ENCODE measurements at regions not wholly inside any gene's neighbourhood (a gene's known extent, or its start where the extent isn't known, plus 50 kb on each side); places are given as distances from the start of the nearest gene placed in this dataset.

DNA sequence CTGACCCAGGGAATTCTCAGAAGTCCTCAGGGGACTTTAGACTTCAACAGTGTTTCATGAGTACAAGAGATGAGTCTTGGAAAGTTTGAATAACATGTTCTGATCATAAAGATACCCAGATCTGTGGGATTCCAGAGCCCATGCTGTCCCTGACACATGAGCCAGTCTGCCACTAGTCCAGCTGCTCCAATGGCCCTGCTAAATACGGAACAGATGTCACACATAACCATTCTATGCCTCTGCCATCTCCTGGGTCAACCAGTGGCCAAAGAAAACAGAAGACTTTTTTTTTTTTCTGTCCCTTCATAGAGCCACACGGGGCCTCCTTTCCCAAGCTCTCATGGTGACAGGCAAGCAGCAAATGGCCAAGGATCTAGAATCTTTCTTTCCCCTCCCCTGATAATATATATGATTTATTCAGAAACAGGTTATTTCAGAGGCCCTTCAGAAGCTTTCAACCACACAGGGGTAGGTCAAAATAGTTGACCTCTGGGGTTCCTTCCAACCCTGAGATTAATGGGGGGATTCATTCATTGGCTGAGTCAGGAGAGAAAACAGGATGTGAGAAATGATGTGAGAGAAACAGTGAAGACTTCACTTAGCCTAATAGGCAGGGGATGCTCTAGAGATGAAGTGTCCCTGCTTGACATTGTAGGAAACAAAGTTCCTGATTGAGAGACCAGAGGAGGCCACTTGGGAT, 367.7 kb downstream of the CDK5RAP2 start:
- Histone ChIP-seq H3K9ac (ENCODE audit: low read depth, low read length) (no peak overlapping the region), H3K36me3 (ENCODE audit: insufficient read depth, low read length) (no peaks in the 10 kb centered on the region), H3K9me3 (replicated peaks; ENCODE audit: low read length) (no peaks in the 10 kb centered on the region), H3K27me3 (ENCODE audit: control insufficient read depth, insufficient read depth, low read length) (no peaks in the 10 kb centered on the region), H3K4me1 (ENCODE audit: control insufficient read depth, insufficient read depth, low read length) (no peaks in the 10 kb centered on the region), H3K4me2 (ENCODE audit: low read length) (no peak overlapping the region), H3K4me3 (ENCODE audit: low read length) (no peak overlapping the region)

- Histone ChIP-seq H3K36me3 (ENCODE audit: insufficient read depth, low read length) (no peaks in the 10 kb centered on the region), H3K27me3 (ENCODE audit: control insufficient read depth, insufficient read depth, low read length) (no peaks in the 10 kb centered on the region), H3K9ac (ENCODE audit: low read depth, low read length) (no peak overlapping the region), H3K4me3 (ENCODE audit: low read length) (no peak overlapping the region), H3K4me2 (ENCODE audit: low read length) (no peak overlapping the region), H3K4me1 (ENCODE audit: control insufficient read depth, insufficient read depth, low read length) (no peaks in the 10 kb centered on the region), H3K9me3 (replicated peaks; ENCODE audit: low read length) (no peaks in the 10 kb centered on the region)
Measured at GRCh38 chr9:120210274-120210673, 369.7 kb downstream of the CDK5RAP2 start.

DNA sequence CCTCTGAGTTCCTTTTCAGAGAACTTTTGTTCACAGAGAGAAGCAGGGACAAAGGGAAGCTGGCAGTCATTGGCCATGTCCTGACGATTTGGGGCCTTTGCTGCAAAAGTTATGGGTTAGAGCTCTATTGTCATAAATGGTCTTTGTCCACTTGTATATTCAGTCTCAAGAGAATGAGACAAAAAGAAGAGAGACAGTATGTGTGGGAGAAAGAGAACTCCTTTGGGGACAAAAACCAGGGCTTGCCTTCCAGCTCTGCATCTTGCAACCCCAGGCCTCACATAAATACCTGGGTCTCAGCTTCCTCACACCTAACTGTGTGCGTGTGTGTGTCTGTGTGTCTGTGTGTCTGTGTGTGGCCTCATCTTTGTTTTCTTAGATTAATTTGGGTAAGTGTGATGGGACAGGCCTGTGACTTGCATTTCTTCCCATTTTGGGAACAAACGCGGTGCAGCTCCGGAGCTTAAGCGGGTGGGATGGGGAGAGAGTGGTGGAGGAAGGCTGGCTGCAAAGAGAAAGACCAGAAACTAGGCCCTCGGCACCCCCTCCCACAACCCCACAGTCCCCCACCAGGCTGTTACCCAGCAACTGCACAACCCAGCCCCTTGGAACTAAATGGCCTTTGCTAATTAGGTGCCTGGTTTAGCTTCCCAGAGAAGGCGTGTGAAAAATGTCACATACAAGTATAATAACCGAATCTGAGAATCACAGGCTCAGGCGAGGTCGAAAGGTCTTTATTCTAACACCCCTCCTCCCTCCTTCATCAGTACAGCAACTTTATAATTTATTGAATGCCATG, 376.9 kb downstream of the CDK5RAP2 start:
- H3K36me3 ChIP-seq (ENCODE audit: insufficient read depth, low read length), result no peaks in the 10 kb centered on the region
- no peak overlapping the region for H3K4me2 ChIP-seq (ENCODE audit: low read length)
- H3K27me3 ChIP-seq (ENCODE audit: control insufficient read depth, insufficient read depth, low read length), result peaks cover 2% of the 10 kb centered on the region
- H3K9me3 ChIP-seq (replicated peaks; ENCODE audit: low read length), result no peaks in the 10 kb centered on the region
- no peaks in the 10 kb centered on the region for H3K4me1 ChIP-seq (ENCODE audit: control insufficient read depth, insufficient read depth, low read length)
- H3K9ac ChIP-seq (ENCODE audit: low read depth, low read length), result no peak overlapping the region
- no peak overlapping the region for H3K4me3 ChIP-seq (ENCODE audit: low read length)

DNA sequence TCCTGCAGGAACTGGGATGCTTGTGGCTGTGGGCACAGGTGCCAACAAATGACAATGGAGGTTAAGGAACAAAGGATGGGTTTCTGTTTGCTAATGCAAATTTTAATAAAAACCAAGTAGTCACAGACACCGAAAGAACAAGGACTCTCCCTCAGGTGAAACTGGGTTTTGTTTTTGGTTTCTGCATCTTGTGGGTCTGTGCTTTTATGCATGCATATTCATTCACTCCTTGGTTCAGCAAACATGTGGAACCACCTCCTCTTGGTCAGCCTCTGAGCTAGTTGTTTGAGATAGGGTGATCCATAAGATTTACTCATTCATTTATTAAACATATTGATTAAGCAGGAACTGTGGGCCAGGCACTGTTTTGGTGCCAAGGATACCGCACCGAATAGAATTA, 381.9 kb downstream of the CDK5RAP2 start:
- Histone ChIP-seq H3K4me3 (ENCODE audit: low read length) (no peak overlapping the region), H3K9ac (ENCODE audit: low read depth, low read length) (no peak overlapping the region), H3K27me3 (ENCODE audit: control insufficient read depth, insufficient read depth, low read length) (peaks cover 2% of the 10 kb centered on the region), H3K9me3 (replicated peaks; ENCODE audit: low read length) (no peaks in the 10 kb centered on the region), H3K4me2 (ENCODE audit: low read length) (no peak overlapping the region), H3K36me3 (ENCODE audit: insufficient read depth, low read length) (no peaks in the 10 kb centered on the region), H3K4me1 (ENCODE audit: control insufficient read depth, insufficient read depth, low read length) (no peaks in the 10 kb centered on the region)

DNA sequence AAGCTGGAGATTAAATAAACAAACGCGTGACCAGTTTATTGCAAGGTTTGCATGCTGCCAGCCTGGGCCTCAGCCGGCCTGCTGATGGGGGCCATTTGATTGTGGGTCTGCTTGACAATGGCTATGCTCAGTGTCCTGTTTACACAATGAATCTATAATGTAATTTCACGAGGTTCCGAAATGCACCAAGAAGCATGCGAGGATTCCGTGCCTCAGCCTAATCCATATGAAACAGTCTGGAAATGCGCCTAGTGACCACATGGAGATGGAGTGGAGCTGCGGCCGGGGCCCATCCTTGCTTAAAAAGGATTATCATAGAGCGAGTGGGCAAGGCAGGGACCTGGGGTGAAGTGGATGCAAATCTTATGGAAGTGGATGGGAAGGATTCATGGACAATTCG, 382.4 kb downstream of the CDK5RAP2 start:
- no peaks in the 10 kb centered on the region for H3K36me3 ChIP-seq (ENCODE audit: insufficient read depth, low read length)
- H3K9ac ChIP-seq (ENCODE audit: low read depth, low read length), result no peak overlapping the region
- no peak overlapping the region for H3K4me3 ChIP-seq (ENCODE audit: low read length)
- H3K27me3 ChIP-seq (ENCODE audit: control insufficient read depth, insufficient read depth, low read length), result peaks cover 2% of the 10 kb centered on the region
- no peak overlapping the region for H3K4me2 ChIP-seq (ENCODE audit: low read length)
- no peaks in the 10 kb centered on the region for H3K4me1 ChIP-seq (ENCODE audit: control insufficient read depth, insufficient read depth, low read length)
- no peaks in the 10 kb centered on the region for H3K9me3 ChIP-seq (replicated peaks; ENCODE audit: low read length)

GRCh38 chr9:120191141-120191540, 388.8 kb downstream of the CDK5RAP2 start:
- Histone ChIP-seq H3K4me1 (ENCODE audit: control insufficient read depth, insufficient read depth, low read length) (no peaks in the 10 kb centered on the region), H3K9ac (ENCODE audit: low read depth, low read length) (no peak overlapping the region), H3K9me3 (replicated peaks; ENCODE audit: low read length) (no peaks in the 10 kb centered on the region), H3K27me3 (ENCODE audit: control insufficient read depth, insufficient read depth, low read length) (peaks cover 1% of the 10 kb centered on the region), H3K4me3 (ENCODE audit: low read length) (no peak overlapping the region), H3K36me3 (ENCODE audit: insufficient read depth, low read length) (no peaks in the 10 kb centered on the region), H3K4me2 (ENCODE audit: low read length) (no peak overlapping the region)

DNA sequence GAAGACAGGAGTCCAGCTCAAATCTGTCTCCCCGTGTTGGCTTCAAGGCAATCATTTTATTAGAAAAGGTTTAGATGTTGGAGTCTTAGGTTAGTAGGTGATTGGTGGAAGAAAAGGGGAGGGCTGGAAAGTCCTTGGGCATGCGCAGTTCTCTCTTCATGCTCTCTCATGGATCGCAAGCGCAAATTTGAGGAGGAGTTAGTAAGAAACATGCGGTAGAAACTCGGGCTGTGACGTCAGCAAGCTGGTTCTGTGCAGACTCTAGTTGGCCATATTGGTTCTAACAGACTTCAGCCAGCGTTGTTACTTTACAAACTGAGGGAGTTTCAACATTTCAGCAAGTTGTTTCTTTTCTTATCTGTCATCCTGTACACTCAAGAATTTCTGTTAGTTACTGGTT, 392.2 kb downstream of the CDK5RAP2 start:
- Histone ChIP-seq H3K4me3 (ENCODE audit: low read length) (no peak overlapping the region), H3K9ac (ENCODE audit: low read depth, low read length) (no peak overlapping the region), H3K4me1 (ENCODE audit: control insufficient read depth, insufficient read depth, low read length) (no peaks in the 10 kb centered on the region), H3K36me3 (ENCODE audit: insufficient read depth, low read length) (no peaks in the 10 kb centered on the region), H3K4me2 (ENCODE audit: low read length) (no peak overlapping the region), H3K27me3 (ENCODE audit: control insufficient read depth, insufficient read depth, low read length) (peaks cover 4% of the 10 kb centered on the region), H3K9me3 (replicated peaks; ENCODE audit: low read length) (no peaks in the 10 kb centered on the region)

- Histone ChIP-seq H3K36me3 (ENCODE audit: insufficient read depth, low read length) (no peaks in the 10 kb centered on the region), H3K4me3 (ENCODE audit: low read length) (no peak overlapping the region), H3K9ac (ENCODE audit: low read depth, low read length) (no peak overlapping the region), H3K27me3 (ENCODE audit: control insufficient read depth, insufficient read depth, low read length) (peaks cover 4% of the 10 kb centered on the region), H3K4me1 (ENCODE audit: control insufficient read depth, insufficient read depth, low read length) (no peaks in the 10 kb centered on the region), H3K4me2 (ENCODE audit: low read length) (no peak overlapping the region), H3K9me3 (replicated peaks; ENCODE audit: low read length) (no peaks in the 10 kb centered on the region)
Measured at GRCh38 chr9:120186276-120186675, 393.7 kb downstream of the CDK5RAP2 start.

- Histone ChIP-seq H3K36me3 (ENCODE audit: insufficient read depth, low read length) (no peaks in the 10 kb centered on the region), H3K4me2 (ENCODE audit: low read length) (no peak overlapping the region), H3K9me3 (replicated peaks; ENCODE audit: low read length) (no peaks in the 10 kb centered on the region), H3K4me3 (ENCODE audit: low read length) (no peak overlapping the region), H3K4me1 (ENCODE audit: control insufficient read depth, insufficient read depth, low read length) (no peaks in the 10 kb centered on the region), H3K9ac (ENCODE audit: low read depth, low read length) (no peak overlapping the region), H3K27me3 (ENCODE audit: control insufficient read depth, insufficient read depth, low read length) (peaks cover 4% of the 10 kb centered on the region)
Measured at GRCh38 chr9:120184266-120184665, 395.7 kb downstream of the CDK5RAP2 start.

DNA sequence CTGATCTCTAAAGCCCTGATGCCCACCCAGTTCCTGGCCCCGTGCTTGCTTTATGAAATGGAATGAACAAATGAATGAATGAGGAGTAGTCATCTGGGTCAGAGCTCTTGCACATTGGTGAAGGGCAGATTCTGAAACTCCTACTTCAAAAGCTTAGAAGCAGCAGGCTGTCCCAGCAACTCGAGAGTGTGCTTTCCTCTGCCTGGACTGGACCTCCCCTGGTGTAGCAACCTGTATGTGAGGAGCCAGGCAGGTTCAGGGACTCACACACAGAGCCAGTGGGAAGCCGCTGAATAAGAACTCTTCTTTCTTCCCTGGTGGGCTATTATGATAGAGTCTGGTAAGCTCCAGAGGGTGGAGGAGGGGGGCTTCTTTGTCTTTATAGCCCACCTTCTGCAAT, 396.4 kb downstream of the CDK5RAP2 start:
- Histone ChIP-seq H3K9me3 (replicated peaks; ENCODE audit: low read length) (no peaks in the 10 kb centered on the region), H3K36me3 (ENCODE audit: insufficient read depth, low read length) (no peaks in the 10 kb centered on the region), H3K27me3 (ENCODE audit: control insufficient read depth, insufficient read depth, low read length) (peaks cover 4% of the 10 kb centered on the region), H3K4me2 (ENCODE audit: low read length) (no peak overlapping the region), H3K9ac (ENCODE audit: low read depth, low read length) (no peak overlapping the region), H3K4me3 (ENCODE audit: low read length) (no peak overlapping the region), H3K4me1 (ENCODE audit: control insufficient read depth, insufficient read depth, low read length) (no peaks in the 10 kb centered on the region)

DNA sequence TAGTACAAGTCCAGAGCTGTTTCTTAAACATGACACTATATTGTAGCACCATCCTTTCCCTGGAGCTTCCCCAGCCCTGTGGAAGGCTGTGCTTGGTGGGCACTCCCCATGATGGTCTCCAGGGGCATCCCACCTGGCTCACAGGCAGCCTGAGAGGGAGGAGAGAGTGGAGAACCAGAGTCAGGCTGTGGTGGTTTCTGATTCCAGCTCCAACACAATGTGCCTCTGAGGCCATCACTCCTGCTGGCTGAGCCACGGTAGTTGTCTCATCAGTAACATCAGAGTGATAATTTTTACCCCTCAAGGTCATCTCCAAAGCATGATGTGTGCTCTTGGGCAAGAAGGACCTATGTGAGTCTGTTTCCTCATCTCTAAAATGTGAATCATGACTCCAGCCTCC, 398.0 kb downstream of the CDK5RAP2 start:
- no peak overlapping the region for H3K4me3 ChIP-seq (ENCODE audit: low read length)
- no peak overlapping the region for H3K4me2 ChIP-seq (ENCODE audit: low read length)
- no peaks in the 10 kb centered on the region for H3K9me3 ChIP-seq (replicated peaks; ENCODE audit: low read length)
- no peak overlapping the region for H3K9ac ChIP-seq (ENCODE audit: low read depth, low read length)
- no peaks in the 10 kb centered on the region for H3K4me1 ChIP-seq (ENCODE audit: control insufficient read depth, insufficient read depth, low read length)
- H3K36me3 ChIP-seq (ENCODE audit: insufficient read depth, low read length), result no peaks in the 10 kb centered on the region
- H3K27me3 ChIP-seq (ENCODE audit: control insufficient read depth, insufficient read depth, low read length), result peaks cover 4% of the 10 kb centered on the region

GRCh38 chr9:120177121-120177520, 402.8 kb downstream of the CDK5RAP2 start:
- no peaks in the 10 kb centered on the region for H3K9me3 ChIP-seq (replicated peaks; ENCODE audit: low read length)
- no peak overlapping the region for H3K9ac ChIP-seq (ENCODE audit: low read depth, low read length)
- H3K4me2 ChIP-seq (ENCODE audit: low read length), result no peak overlapping the region
- H3K27me3 ChIP-seq (ENCODE audit: control insufficient read depth, insufficient read depth, low read length), result no peaks in the 10 kb centered on the region
- no peaks in the 10 kb centered on the region for H3K36me3 ChIP-seq (ENCODE audit: insufficient read depth, low read length)
- no peak overlapping the region for H3K4me3 ChIP-seq (ENCODE audit: low read length)
- H3K4me1 ChIP-seq (ENCODE audit: control insufficient read depth, insufficient read depth, low read length), result no peaks in the 10 kb centered on the region

Measured in skeletal muscle satellite cell (primary cell).